Transverse colon (tissue), 4 donors: ENCODE measurements at regions not wholly inside any gene's neighbourhood (a gene's known extent, or its start where the extent isn't known, plus 50 kb on each side); places are given as distances from the start of the nearest gene placed in this dataset.

Experiments used
- CTCF ChIP-seq, 5 experiments: fragments of 200-600 bp in 3 of 5; fragments of 450-650 bp in 2 of 5; sonication (generic) in 3 of 5; IDR thresholded peaks; 1 replicate in 2 of 5; 2 replicates in 3 of 5; pipeline ENCODE4 v1.5.1; 2016 to 2017; ENCODE audit warnings: antibody characterized with exemption in 5 of 5, inconsistent platforms in 3 of 5, mild to moderate bottlenecking in 2 of 5, moderate library complexity in 1 of 5
- POLR2A ChIP-seq: fragments of 450-650 bp; IDR thresholded peaks from one replicate; pipeline ENCODE4 v1.6.1; 2016; ENCODE audit warnings: antibody characterized with exemption, mild to moderate bottlenecking, moderate library complexity
- POLR2AphosphoS5 ChIP-seq, 3 donors: sonication (generic); formaldehyde crosslinking; IDR thresholded peaks; one replicate each; pipeline ENCODE4 v1.6.1; 2016; ENCODE audit warnings: antibody characterized with exemption in 3 of 3

- TF ChIP-seq CTCF (IDR thresholded peaks at IDR 0.05) (no peak), POLR2A (no peak), POLR2AphosphoS5 (IDR thresholded peaks at IDR 0.05) (no peak)
These were observed 1255.6 kb downstream of the NLGN4Y start for GRCh38 chrY:15779891-15780290.
